ENCODE measurements at regions not wholly inside any gene's neighbourhood (a gene's known extent, or its start where the extent isn't known, plus 50 kb on each side); places are given as distances from the start of the nearest gene placed in this dataset.

DNA sequence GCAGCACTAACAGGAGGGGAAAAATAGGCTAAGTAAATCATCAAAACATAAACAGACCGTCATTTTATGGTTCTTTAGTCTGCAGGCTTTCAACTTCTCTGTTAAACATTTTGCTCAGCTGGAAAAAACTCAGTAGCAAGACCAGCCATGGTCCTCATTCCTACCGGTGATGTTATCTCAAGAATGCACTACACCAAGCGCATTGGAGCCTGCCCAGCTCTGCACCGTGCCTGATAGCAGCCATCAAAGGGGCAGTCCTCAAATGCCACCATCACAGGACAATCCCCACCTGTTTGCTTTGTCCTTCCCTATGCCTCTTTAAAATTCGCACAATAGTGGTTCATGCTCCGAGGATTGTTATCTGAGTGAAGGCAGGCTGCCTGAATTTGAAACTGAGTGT, 181.5 kb upstream of the MON1B start:
- TF ChIP-seq, protein P1, sequence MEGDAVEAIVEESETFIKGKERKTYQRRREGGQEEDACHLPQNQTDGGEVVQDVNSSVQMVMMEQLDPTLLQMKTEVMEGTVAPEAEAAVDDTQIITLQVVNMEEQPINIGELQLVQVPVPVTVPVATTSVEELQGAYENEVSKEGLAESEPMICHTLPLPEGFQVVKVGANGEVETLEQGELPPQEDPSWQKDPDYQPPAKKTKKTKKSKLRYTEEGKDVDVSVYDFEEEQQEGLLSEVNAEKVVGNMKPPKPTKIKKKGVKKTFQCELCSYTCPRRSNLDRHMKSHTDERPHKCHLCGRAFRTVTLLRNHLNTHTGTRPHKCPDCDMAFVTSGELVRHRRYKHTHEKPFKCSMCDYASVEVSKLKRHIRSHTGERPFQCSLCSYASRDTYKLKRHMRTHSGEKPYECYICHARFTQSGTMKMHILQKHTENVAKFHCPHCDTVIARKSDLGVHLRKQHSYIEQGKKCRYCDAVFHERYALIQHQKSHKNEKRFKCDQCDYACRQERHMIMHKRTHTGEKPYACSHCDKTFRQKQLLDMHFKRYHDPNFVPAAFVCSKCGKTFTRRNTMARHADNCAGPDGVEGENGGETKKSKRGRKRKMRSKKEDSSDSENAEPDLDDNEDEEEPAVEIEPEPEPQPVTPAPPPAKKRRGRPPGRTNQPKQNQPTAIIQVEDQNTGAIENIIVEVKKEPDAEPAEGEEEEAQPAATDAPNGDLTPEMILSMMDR (conservative IDR thresholded peaks at IDR 0.05; ENCODE audit: low read depth, low read length): no peak
- TF ChIP-seq EZH2 (IDR thresholded peaks at IDR 0.05; ENCODE audit: borderline replicate concordance, low read depth, low read length, poor library complexity, severe bottlenecking): no peak
